ENCODE measurements at regions not wholly inside any gene's neighbourhood (a gene's known extent, or its start where the extent isn't known, plus 50 kb on each side); places are given as distances from the start of the nearest gene placed in this dataset.

DNA sequence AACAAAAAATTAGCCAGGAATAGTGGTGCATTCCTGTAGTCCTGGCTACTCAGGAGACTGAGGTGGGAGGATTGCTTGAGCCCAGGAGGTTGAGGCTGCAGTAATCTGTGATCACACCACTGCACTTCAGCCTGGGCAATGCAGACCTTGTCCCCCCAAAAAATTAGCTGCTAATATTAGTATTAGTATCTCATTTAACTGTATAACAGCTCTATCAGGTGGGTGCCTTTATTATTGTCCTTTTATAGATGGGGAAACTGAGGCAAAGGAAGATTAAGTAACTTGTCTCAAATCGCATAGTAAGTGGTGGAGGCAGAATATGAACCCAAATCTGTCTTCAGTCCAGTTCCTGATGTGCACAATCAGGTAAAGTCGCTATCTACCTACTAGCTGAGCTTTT is 142.3 kb upstream of the CRY1 start:
- Mint-ChIP-seq H3K9me3 (peaks cover 2% of the 10 kb centered on the region), H3K27me3 (peaks cover 9% of the 10 kb centered on the region), H3K27ac (no peak overlapping the region), H3K4me1 (no peaks in the 10 kb centered on the region), H3K4me3 (no peak overlapping the region), H3K36me3 (no peaks in the 10 kb centered on the region)
- no peak for DNase-seq (ENCODE audit: low spot score in 2 of 2)
- no peak for ATAC-seq (ENCODE audit: low read depth)

DNA sequence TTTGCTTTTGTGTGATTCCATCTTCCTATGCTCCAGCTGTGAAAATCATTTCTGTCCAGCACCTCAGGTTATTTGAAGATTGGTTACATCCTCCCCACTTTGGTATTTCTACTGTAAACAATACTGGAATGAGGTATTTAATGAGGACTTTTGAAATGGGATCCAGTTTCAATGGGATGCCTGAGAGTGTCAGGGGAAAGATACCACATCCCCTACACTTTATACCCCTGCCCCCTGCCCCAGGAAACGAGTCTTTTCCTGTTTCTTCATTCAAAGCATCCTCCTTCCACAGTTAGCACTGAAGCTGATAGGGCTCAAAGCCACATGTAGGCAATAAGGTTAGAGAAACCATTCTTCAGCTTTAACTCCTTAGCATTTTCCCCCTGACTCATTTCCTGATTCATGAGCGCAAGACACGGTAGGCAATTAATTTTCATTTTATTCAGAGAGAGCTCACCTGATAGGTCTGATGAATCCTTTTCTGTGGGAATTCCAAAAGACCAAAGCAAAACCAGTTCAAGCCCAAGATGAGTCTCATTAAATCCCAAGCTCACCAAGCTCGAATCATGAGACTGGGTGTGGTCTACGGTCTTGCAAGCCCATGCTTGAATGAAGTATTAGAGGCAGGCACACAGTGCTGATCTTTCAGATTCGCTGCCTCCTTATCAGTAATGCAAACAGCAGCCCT is 143.6 kb upstream of the CRY1 start:
- ATAC-seq (ENCODE audit: low read depth) (no peak), DNase-seq (ENCODE audit: low spot score in 2 of 2) (no peak)
- peaks cover 9% of the 10 kb centered on the region for H3K27me3 Mint-ChIP-seq

DNA sequence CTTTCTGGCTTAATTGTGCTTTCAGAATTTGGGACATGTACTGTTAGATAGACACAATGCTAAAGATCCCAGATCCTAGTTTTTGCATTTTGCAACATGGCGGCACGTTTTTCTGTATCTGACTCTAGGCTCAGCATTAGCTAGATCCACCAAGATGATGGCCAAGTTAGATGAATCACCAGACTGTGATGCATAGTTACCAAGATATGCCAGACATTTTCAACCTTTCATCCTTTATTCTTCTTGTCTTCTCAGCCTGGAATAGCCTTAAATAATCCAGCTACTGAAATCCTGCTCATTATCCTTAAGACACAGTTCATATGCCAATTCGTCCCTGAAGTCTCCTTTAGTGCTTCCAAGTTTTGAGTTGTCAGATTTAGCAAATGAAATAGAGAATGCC is 144.9 kb upstream of the CRY1 start:
- Mint-ChIP-seq H3K9me3 (peaks cover 2% of the 10 kb centered on the region), H3K27ac (no peak overlapping the region), H3K4me3 (no peak overlapping the region), H3K27me3 (peaks cover 13% of the 10 kb centered on the region), H3K36me3 (no peaks in the 10 kb centered on the region), H3K4me1 (no peaks in the 10 kb centered on the region)
- DNase-seq (ENCODE audit: low spot score in 2 of 2): no peak
- no peak for ATAC-seq (ENCODE audit: low read depth)

More for the DNA sequence above, 143.6 kb upstream of the CRY1 start:
- Mint-ChIP-seq H3K27ac (no peak overlapping the region), H3K36me3 (no peaks in the 10 kb centered on the region), H3K4me1 (no peaks in the 10 kb centered on the region), H3K9me3 (peaks cover 2% of the 10 kb centered on the region), H3K4me3 (no peak overlapping the region)

DNA sequence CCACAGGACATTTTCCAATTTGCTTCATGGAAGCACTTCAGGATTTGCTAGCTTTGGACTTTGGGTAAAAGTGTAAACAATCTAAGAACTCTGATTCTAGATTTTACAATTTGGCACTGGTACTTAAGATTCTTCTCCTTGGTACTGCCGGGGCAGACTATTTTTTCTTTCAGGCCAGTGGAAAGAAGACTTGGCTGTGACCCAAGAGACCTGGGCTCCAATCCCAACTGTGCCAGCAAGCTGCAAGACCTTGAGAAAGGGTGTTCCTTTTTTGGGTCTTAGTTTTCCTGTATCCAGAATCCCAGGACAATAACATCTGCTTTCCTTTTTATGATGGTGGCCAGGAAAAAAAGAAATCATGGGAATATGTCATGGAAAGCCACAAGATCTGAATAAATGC is 148.1 kb upstream of the CRY1 start:
- H3K9me3 Mint-ChIP-seq: peaks cover 2% of the 10 kb centered on the region
- H3K27ac Mint-ChIP-seq: no peak overlapping the region

DNA sequence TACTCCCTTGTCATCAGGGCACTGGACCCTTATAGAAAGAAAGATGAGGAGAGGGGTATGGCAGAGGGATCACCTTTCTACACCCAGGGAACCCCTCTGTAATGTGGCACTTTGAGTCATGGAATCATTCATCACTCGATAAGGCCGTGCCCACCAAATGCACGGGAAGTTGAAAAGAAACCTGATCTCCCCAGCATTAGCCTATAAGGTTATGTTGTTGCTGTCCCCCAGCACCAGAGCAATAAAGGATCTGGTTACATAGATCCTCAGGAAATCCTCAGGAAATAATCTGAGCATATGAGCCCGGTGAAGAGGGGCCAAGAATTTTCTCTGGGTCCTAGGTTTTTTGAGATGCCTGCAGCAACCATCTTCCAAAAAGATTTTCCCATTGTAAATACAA is 148.8 kb upstream of the CRY1 start:
- Mint-ChIP-seq H3K36me3 (no peaks in the 10 kb centered on the region), H3K9me3 (peaks cover 2% of the 10 kb centered on the region), H3K4me3 (no peak overlapping the region), H3K27ac (no peak overlapping the region), H3K27me3 (peaks cover 14% of the 10 kb centered on the region), H3K4me1 (no peaks in the 10 kb centered on the region)
- DNase-seq (ENCODE audit: low spot score in 2 of 2): no peak
- no peak for ATAC-seq (ENCODE audit: low read depth)

More for the DNA sequence above, 148.1 kb upstream of the CRY1 start:
- no peak overlapping the region for H3K4me3 Mint-ChIP-seq
- DNase-seq (ENCODE audit: low spot score in 2 of 2) (no peak), ATAC-seq (ENCODE audit: low read depth) (no peak)
- H3K27me3 Mint-ChIP-seq: peaks cover 14% of the 10 kb centered on the region
- no peaks in the 10 kb centered on the region for H3K4me1 Mint-ChIP-seq
- H3K36me3 Mint-ChIP-seq: no peaks in the 10 kb centered on the region

DNA sequence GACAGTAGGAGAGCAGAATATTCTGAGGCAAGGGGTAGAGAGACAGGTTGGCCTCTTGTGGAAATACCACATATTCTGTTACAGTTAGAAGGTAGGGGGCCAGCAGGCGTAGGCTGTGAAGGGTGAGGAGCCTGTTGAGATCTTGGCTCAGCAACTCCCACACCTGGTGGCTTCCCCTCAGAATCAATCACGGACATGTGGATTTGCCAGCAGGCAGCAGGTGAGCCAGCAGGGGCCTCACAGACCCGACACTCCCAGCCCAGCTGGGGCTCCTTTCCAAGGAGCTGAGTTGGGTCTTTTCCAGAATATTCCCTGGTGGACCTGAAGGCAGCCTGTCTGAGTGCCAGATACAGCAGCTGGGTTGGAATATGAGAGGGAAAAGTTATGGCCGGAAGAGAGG is 150.0 kb upstream of the CRY1 start:
- Mint-ChIP-seq H3K27ac (no peak overlapping the region), H3K27me3 (peaks cover 9% of the 10 kb centered on the region), H3K9me3 (peaks cover 1% of the 10 kb centered on the region), H3K4me1 (no peaks in the 10 kb centered on the region), H3K4me3 (no peak overlapping the region), H3K36me3 (no peaks in the 10 kb centered on the region)
- DNase-seq (ENCODE audit: low spot score in 2 of 2): no peak
- ATAC-seq (ENCODE audit: low read depth): no peak

DNA sequence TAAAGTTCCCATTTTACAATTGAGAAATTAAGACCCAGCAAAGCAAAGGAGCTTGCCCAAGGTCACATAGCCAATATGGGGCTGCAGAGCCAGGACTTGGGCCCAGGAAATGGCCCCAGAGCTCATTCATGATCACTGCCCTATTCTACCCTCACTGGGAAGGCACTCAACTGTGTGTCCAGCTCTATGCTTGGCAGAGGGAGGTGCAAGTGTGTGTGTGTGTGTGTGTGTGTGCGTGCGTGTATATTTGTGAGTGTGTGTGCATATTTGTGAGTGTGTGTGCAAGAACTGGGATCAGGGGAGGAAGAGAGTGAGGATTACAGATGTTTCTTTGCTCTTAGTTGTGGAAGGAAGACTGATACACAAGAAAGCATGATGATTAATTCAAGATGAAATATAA is 151.2 kb upstream of the CRY1 start:
- DNase-seq (ENCODE audit: low spot score in 2 of 2) (no peak), ATAC-seq (ENCODE audit: low read depth) (no peak)
- Mint-ChIP-seq H3K4me1 (no peaks in the 10 kb centered on the region), H3K9me3 (peaks cover 3% of the 10 kb centered on the region), H3K27ac (no peak overlapping the region), H3K27me3 (peaks cover 11% of the 10 kb centered on the region), H3K36me3 (no peaks in the 10 kb centered on the region), H3K4me3 (no peak overlapping the region)

DNA sequence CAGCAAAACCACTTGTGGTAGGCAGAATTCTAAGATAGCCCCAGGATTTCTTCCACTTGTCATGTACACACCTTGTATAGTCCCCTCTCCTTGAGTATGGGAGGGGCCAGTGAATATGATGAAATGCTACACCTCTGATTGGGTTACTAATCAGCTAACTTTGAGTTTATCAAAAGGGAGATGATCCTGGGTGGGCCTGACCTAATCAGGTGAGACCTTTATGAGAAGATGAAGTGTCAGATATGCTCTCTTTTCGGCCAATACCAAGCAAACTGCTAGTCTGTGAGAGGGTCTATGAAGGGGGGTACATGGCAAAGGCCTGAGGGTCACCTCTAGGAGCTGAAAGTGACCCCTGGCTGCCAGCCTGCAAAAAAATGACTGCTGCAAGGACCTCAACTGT is 154.3 kb upstream of the CRY1 start:
- H3K4me3 Mint-ChIP-seq: no peak overlapping the region
- ATAC-seq (ENCODE audit: low read depth) (no peak), DNase-seq (ENCODE audit: low spot score in 2 of 2) (no peak)
- no peaks in the 10 kb centered on the region for H3K36me3 Mint-ChIP-seq
- H3K27me3 Mint-ChIP-seq: peaks cover 11% of the 10 kb centered on the region
- H3K9me3 Mint-ChIP-seq: peaks cover 3% of the 10 kb centered on the region
- no peaks in the 10 kb centered on the region for H3K4me1 Mint-ChIP-seq
- H3K27ac Mint-ChIP-seq: no peak overlapping the region

DNA sequence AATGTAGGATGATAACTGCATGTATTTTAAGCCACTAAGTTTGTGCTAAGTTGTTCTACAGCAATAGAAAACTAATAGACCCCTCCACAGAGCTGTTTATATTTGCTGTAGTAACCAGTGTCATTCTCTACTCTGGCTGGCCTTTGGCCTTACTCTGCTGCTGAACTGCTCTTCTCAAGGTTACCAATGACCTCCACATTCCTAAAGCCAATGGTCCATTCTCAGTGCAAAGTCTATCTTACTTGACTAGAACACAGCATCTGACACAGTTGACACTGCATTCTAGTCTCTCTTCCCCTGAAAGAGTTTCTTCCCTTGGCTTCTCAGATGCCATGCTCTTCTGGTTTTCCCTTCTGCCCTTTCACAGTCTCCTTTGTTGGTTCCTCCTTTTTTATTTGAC is 154.8 kb upstream of the CRY1 start:
- Mint-ChIP-seq H3K9me3 (peaks cover 3% of the 10 kb centered on the region), H3K4me1 (no peaks in the 10 kb centered on the region), H3K36me3 (no peaks in the 10 kb centered on the region), H3K27ac (no peak overlapping the region), H3K27me3 (peaks cover 9% of the 10 kb centered on the region), H3K4me3 (no peak overlapping the region)
- ATAC-seq (ENCODE audit: low read depth): no peak
- DNase-seq (ENCODE audit: low spot score in 2 of 2): no peak

DNA sequence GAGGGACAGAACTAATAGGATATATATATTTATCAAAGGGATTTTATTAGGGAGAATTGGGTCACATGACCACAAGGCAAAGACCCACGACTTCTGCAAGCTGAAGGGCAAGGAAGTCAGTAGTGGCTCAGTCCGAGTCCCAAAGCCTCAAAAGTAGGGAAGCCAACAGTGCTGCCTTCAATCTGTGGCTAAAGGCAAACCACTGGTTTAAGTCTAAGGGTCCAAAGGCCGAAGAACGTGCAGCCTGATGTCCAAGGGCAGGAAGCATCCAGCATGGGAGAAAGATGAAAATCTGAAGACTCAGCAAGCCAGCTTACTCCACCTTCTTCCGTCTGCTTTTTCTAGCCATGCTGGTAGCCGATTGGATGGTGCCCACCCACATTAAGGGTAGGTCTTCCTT is 157.9 kb upstream of the CRY1 start:
- H3K27ac Mint-ChIP-seq: no peak overlapping the region
- H3K4me1 Mint-ChIP-seq: no peaks in the 10 kb centered on the region
- no peak for ATAC-seq (ENCODE audit: low read depth)
- no peak for DNase-seq (ENCODE audit: low spot score in 2 of 2)
- H3K27me3 Mint-ChIP-seq: peaks cover 12% of the 10 kb centered on the region
- H3K9me3 Mint-ChIP-seq: peaks cover 3% of the 10 kb centered on the region
- H3K4me3 Mint-ChIP-seq: no peak overlapping the region
- H3K36me3 Mint-ChIP-seq: no peaks in the 10 kb centered on the region

DNA sequence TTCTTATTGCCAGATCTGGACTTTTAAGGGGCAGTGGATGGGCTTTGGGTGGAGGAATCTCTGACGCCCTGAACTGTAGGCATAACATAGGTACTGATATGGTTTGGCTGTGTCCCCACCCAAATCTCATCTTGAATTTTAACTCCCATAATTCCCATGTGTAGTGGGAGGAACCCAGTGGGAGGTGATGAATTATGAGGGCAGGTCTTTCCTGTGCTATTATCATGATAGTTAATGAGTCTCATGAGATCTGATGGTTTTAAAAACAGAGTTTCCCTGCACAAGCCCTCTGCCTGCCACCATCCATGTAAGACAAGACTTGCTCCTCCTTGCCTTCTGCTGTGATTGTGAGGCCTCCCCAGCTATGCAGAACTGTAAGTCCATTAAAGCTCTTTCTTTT is 160.0 kb upstream of the CRY1 start:
- H3K27ac Mint-ChIP-seq: no peak overlapping the region
- peaks cover 13% of the 10 kb centered on the region for H3K27me3 Mint-ChIP-seq
- peaks cover 4% of the 10 kb centered on the region for H3K9me3 Mint-ChIP-seq
- H3K4me3 Mint-ChIP-seq: no peak overlapping the region
- H3K4me1 Mint-ChIP-seq: no peaks in the 10 kb centered on the region
- DNase-seq (ENCODE audit: low spot score in 2 of 2) (no peak), ATAC-seq (ENCODE audit: low read depth) (no peak)
- no peaks in the 10 kb centered on the region for H3K36me3 Mint-ChIP-seq

DNA sequence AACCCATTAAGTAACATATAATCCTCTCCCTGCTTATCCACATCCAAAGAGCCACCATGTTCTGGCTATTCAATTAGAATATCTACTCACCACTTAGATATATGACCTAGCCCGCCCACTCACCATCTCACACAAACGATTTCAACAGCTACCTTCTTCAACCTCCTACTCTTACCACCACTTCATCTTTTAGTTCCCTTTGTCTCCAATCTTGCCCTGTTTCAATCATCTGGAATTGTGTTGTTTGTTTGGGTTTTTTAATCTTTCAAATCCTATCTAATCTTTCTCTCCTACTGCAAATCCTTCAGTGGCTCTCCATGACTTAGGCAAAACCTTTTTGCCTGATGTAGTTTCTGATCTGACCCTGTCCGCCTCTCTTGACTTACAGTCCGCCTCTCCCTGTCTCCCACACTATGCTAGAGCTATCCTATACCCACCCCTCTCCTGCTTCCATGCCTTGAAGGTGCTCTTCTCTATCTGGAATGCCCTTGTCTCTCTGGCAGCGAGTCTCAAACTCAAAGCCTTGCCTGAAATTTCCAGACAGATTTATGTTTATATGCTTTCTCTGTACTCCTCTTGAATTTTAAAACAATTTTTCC is 161.0 kb upstream of the CRY1 start:
- DNase-seq (ENCODE audit: low spot score in 2 of 2): no peak
- ATAC-seq (ENCODE audit: low read depth): no peak
- Mint-ChIP-seq H3K27me3 (peaks cover 11% of the 10 kb centered on the region), H3K27ac (no peak overlapping the region), H3K4me1 (no peaks in the 10 kb centered on the region), H3K36me3 (no peaks in the 10 kb centered on the region), H3K4me3 (no peak overlapping the region), H3K9me3 (peaks cover 2% of the 10 kb centered on the region)

DNA sequence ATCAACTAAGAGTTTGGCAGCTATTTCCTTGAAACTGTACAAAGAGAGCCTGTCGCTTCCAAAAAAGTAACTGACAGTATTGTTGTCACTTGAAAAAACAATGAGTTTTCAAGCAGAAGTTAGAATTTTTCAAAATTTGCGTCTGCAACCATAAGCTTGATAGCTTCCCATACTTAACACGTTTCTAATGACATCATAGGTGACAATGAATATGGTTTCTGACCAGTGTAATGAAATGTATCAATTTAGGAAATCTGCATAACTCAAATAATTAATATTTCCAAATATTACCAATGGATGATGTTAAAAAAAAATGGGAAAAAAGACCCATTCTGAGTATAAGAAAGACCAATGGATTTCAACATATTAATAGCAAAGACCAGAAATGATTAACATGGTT is 165.4 kb upstream of the CRY1 start:
- DNase-seq (ENCODE audit: low spot score in 2 of 2): no peak
- Mint-ChIP-seq H3K27me3 (peaks cover 7% of the 10 kb centered on the region), H3K4me1 (no peaks in the 10 kb centered on the region), H3K27ac (no peak overlapping the region), H3K9me3 (peaks cover 4% of the 10 kb centered on the region), H3K4me3 (no peak overlapping the region), H3K36me3 (no peaks in the 10 kb centered on the region)
- ATAC-seq (ENCODE audit: low read depth): no peak

DNA sequence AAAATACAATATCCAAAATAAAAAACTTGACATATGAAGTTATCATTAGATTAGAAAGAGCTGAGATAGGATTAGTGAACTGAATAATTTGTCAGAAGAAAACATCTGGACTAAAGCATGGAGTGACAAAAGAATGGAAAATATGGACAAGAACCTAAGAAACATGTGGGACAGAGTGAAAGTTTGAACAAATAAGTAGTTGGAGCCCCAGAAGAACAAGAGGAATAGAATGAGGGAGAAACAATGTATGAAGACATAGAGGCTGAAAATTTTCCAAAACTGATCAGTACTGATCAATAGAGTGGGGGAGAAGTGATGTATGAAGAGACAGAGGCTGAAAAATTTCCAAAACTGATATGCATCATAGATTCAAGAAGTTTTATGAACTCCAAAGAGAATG is 170.6 kb upstream of the CRY1 start:
- H3K4me1 Mint-ChIP-seq: no peaks in the 10 kb centered on the region
- no peak for DNase-seq (ENCODE audit: low spot score in 2 of 2)
- ATAC-seq (ENCODE audit: low read depth): no peak

DNA sequence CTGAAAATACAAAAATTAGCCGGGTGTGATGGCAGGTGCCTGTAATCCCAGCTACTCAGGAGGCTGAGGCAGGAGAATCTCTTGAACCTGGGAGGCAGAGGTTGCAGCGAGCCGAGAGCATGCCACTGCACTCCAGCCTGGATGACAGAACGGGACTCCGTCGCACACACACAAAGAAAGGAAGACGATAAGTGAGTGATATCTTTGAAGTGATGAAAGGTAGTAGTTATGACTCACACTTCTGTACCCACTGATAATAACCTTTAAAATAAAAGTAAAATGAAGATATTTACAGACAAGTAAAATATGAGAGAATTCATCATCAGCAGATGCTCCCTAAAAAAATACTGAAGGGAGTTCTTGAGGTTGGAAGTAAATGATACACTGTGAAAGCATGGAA is 171.3 kb upstream of the CRY1 start:
- peaks cover 2% of the 10 kb centered on the region for H3K27me3 Mint-ChIP-seq
- H3K9me3 Mint-ChIP-seq: peaks cover 8% of the 10 kb centered on the region
- no peaks in the 10 kb centered on the region for H3K4me1 Mint-ChIP-seq
- no peak overlapping the region for H3K27ac Mint-ChIP-seq
- no peak overlapping the region for H3K4me3 Mint-ChIP-seq
- H3K36me3 Mint-ChIP-seq: peaks cover 3% of the 10 kb centered on the region
- no peak for ATAC-seq (ENCODE audit: low read depth)
- no peak for DNase-seq (ENCODE audit: low spot score in 2 of 2)

More for the DNA sequence above, 170.6 kb upstream of the CRY1 start:
- peaks cover 2% of the 10 kb centered on the region for H3K27me3 Mint-ChIP-seq
- H3K36me3 Mint-ChIP-seq: peaks cover 3% of the 10 kb centered on the region
- no peak overlapping the region for H3K27ac Mint-ChIP-seq
- H3K4me3 Mint-ChIP-seq: no peak overlapping the region
- peaks cover 8% of the 10 kb centered on the region for H3K9me3 Mint-ChIP-seq
